Cerebellar cortex (tissue), 1 donor: ENCODE measurements at regions not wholly inside any gene's neighbourhood (a gene's known extent, or its start where the extent isn't known, plus 50 kb on each side); places are given as distances from the start of the nearest gene placed in this dataset.
"Not testable (repeated sequence)": the region's sequence is repeated elsewhere in the genome, so short reads cannot be mapped to it uniquely, and the experiment has no call there.

Experiments used
- DNase-seq: peaks from one replicate; pipeline ENCODE4 v3.0.0-alpha.2; 2015; ENCODE audit warnings: low spot score

DNA sequence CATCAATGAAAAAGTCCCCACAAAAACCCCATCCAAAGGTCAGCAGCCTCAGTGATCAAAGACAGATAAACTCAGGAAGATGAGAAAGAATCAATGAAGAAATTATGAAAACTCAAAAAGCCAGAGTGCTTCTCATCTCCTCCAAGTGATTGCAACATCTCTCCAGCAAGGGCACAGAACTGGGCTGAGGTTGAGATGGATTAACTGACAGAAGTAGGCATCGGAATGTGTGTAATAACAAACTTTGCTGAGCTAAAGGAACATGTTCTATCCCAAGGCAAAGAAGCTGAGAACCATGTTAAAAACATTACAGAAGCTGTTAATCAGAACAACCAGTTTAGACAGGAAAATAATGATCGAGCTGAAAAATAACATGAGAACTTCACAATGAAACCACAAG, 442.8 kb upstream of the SYT4 start:
- no peak for DNase-seq

DNA sequence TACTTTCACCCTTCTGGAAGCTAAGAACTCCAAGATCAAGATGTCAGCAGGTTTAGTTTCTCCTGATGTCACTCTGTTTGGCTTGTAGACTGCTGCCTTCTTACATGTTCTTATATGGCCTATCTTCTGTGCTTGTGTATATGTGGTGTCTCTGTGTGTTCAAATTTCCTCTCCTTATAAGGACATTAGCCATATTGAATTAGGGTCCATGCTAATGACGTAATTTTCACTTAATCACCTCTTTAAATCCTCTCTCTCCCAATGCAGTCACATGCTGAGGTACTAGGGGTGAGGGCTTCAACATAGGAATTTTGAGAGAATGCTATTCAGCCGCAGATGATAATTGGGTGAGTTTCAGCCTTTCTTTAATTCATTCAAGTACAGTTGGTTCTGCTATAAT, 458.3 kb upstream of the SYT4 start:
- DNase-seq, result no peak

DNA sequence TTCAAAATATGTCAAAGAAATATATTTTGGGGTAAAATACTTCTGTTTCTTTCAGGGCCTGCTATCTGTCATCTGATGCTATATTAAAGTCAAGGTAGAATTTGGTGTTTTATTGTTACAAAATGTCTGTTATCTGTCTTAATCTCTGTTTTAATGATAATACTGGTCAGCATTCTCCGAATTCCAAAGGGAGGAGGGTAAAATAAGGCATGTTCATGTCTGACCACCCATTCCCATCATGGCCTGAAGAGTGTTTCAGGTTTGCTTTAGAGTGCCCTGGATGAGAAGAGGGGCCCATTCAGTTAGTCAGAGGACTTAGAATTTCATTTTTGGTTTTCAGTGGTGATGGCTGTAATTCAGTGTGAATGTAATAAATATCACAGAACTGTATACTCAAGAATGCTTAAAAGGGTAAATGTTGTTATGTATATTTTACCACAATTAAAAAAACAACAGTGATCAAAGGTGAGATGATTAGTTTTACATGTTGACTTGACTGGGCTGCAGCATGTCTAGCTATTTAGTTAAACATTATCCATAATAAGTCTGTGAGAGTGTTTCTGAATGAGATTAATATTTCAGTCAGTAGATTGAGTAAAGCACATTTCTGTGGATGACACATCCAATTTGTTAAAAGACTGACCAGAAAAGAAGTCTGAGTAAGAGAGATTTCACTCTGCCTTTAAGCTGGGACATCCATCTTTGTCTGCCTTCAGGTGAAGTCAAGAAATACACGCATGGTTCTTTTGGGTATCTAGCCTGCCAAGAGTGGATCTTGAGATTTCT, 467.9 kb upstream of the SYT4 start:
- DNase-seq, result no peak

DNA sequence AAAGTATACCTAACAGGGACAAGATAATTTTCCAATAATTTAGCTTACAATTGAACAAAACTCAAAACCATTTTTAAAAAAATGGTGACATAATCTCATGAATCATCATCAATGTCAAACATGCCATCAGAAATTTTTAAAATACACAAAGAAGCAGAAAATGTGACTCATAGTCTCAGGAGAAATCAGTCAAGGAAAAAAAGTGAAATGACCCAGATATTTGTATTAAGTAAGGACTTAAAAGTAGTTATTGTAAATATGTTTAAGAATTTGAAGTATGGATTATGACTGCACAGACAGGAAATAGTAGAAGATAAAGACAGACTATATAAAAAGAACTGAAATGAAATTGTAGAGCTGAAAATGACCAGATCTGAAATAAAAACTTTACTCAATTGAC, 473.9 kb upstream of the SYT4 start:
- DNase-seq, result no peak

DNA sequence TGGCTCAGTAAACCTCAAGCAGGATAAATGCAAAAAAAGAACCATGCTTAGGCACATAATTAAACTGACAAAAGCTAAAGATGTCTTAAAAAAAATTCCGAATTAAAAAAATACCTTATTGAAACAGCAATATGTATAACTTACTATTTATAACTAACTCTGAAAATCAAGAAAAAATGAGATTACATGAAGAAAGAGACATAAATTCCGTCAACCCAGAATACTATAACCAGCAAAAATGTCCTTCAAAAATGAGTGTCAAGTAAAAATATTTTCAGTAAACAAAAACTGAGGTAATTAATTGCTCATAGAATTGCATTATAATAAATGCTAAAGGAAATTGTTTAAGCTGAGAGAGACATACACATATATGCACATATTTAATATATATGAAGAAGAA, 474.5 kb upstream of the SYT4 start:
- DNase-seq, result no peak

DNA sequence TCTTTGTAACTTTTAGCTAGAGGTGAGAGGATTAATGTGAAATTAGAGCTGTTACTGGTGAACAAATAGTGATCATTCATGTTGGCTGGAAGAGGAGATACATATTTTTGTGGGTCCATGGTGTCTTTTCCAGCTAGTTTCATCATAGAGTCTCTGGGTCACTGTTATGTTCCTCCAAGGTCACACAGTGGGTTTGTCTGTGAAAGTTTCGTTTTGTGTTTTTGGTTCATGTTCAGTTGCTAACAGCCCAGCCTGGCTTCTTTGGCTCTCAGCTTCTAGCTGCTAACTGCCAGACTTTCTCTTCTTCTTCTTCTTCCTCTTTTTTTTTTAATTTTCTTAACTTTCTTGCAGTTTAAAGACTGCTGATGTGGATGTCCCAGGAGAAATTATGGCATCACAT, 480.0 kb upstream of the SYT4 start:
- DNase-seq, result no peak

DNA sequence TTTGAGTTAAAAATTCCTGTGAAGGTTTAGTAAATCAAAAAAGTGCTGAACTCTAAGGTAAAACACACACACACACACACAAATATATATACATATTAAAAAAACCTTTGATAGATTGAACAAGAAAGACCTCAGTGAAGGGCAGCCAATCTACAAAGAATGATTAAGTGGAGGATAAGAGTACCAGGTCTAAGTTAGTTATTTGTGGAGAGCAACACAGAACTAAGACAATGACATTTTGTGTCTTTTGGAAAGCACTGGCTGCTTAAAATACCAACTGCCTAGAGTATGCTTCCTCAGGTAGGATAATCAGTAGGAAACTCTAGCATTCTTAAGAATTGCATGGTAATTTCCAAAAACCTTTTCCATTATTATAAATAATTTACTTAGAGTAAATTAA, 481.4 kb upstream of the SYT4 start:
- no peak for DNase-seq

DNA sequence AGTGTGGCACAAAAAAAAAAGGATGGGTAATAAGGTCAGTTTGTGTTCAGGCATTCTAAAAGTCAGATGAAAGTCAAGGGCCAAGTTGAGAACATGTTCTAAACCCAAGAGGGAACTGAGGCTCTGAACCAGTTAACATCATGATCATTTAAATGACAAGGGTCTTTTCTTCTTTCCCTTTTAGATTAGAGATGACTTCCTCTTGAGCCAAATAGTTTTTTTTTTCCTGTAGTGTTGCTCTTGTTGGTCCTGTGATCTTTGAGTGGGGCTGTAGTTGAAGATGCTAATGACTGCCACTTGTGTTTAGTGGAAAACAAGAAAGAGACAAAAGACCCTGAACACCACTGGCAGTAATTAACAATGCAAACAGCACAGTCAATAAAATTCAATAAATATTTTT, 482.7 kb upstream of the SYT4 start:
- no peak for DNase-seq

DNA sequence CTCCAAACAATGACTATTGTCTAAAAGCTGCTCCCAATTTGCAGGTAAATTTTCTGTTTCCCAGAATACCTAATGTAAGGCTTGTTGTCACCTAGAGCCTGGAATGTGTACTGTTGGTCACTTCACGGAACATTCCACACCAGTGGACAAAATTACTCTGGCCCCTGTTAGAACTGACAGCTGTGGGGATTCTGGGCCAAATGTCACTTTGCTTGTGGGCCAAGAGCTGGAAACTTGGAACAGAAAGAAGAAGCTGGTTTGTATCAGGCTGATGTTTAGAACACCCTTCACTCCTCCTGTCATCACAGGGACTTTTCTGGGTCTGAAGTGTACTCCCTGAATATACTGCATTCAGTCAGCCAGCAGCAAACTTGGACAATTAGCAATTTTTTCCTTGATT, 495.6 kb upstream of the SYT4 start:
- no peak for DNase-seq

DNA sequence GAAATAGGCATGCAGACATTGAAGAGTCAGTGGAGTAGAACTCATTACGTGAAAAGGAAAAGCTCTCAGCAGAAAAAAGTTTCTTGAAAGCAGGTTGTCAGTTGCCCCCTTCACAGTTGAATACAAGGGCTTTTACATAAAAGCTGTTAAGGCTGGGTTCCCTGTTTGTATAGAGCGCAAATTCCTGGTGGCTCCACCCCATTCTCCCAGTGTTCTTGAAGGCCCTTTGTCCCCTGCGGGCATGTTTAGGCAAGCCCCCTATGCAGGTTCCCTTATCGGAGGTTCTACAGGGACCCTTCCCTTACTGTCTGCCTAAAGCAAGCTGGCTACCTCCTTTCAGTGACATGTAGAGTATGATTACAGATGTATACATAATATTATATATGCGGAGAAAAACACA, 497.2 kb upstream of the SYT4 start:
- no peak for DNase-seq

DNA sequence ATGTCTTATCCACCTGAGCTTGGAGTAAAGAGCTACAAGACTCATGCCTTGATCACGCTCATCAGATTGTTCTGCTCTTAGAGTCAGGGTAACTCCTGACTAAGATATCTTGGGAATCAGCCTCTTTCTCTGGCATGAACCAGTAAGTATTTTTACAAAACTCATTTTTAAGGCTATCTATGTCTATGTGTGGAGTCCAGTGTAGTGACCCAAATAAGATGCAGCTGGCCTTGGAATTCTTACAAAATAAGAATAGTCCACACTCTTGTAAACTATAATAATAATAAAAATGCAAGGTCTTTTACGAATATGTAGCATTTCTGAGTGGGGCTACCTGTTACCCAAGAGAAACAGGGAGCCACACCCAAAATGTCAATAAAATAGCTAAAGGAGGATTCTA, 498.3 kb upstream of the SYT4 start:
- DNase-seq, result no peak

DNA sequence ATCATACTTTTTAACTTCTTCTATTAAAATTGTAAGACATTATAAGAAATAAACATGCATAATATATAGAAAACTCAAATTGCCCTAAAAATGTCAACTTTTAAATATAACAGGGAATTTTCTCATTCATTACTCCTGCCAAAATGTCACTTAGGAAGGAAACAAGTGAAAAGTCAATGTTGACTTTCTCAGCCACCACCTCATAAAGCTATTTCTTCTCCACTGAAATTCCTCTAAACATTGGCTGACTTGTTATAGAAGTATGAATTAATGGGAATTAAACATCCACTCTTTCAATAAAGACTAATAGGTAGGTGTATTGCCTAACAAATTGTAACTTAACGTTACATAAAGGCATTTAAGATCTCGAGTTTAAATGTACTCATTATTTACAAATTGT, 499.7 kb upstream of the SYT4 start:
- DNase-seq, result no peak

DNA sequence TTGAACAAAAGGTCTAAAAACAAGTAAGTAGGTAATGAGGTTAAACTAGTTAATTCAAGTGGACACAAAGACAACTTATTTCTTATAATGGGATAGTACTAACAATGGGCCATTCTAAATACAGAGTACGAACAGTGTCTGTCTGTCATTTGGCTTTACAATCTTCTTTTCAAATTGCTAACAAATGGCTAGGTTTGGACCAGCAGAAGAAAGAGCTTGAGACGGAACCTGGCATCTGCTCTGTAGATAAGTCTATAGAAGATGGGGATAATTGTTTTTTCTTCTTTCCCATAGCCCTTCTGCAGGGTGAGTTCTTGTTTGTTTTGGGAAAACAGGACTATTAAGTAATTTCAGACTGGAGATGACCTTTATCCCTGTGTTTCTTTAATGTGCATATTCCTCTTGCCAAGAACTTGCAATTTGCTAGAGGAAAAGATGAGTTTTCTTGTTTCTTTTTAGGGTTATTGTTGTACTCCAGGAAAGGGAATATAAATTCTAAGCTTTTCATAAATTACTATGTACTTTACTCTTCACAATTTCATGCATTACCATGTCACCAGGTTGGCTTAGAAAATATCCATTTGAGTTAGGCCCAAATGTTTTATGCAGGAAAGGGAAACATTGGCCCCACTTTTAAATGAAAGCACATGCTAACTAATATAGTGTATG, 500.5 kb upstream of the SYT4 start:
- no peak for DNase-seq

DNA sequence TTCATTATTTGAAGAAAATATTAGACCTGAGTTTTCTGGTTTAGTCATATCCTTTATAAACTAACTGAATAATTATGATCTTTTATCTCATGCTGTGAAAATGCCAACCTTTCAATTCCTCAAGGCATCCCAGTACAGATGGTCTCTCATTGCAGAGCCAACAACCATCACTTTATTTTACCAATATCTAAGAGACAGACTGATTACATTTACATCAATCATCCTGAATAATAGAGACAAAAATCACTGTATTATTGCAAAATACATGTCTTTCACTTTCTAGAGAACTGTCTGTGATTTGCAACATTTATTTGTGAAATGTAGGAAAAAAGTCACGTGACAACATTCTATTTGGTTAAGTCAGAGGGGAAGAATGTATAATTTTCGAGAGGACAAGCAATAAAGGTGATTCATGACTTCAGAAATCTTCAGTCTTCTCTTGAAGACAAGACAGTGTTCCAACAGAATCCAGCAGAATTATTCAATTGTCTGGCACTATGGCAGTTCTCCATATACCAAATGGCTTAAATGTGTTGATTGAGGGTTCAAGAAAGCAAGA, 503.6 kb upstream of the SYT4 start:
- no peak for DNase-seq

DNA sequence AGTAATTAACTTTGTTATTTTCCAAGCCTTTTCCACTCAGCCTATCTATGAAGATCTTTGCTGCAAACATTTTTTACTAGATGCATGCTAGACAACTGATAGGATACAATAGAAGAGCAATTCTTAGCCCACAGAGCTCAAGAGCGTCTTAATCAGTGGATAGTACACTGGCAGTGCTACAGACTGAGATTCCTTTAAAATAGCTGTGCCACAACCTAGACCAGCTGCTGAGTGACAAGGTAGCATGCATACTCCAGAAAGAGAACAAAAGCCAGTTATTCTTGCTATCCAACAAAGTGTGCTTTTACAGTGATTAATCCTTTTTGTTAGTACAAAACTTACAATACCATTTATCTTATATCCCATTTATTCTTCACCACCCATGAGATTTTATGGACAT, 507.9 kb upstream of the SYT4 start:
- no peak for DNase-seq

DNA sequence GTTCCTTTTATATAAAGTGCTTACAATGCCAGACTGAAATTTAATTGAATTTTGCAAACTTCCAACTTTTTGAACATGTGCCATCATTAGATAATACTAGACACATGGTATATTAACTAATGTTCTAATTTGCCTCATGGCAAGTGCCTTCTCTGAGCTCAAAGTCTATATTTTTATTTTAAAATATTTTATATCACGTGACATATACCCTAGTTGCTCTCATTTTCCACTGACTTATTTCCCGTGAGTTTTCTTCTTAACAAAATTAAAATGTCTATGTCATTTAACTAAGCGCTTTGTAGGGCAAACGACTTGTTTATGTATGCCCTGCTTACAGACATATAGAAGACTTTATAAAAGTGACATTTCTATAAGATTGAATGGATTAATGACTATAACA, 509.6 kb upstream of the SYT4 start:
- no peak for DNase-seq

DNA sequence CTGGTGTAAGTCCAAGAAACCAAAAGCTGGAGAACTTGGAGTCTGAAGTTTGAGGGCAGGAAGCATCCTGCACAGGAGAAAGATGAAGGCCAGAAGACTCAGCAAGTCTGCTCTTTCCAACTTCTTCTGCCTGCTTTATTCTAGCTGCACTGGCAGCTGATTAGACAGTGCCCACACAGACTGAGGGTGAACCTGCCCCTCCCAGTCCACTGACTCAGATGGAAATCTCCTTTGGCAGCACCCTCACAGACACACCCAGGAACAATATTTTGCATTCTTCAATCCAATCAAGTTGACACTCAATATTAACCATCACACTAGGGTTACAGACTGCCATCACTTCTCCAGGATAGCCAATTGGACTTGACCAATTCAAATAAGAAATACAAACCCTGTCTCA, 510.4 kb upstream of the SYT4 start:
- DNase-seq, result not testable (repeated sequence)

DNA sequence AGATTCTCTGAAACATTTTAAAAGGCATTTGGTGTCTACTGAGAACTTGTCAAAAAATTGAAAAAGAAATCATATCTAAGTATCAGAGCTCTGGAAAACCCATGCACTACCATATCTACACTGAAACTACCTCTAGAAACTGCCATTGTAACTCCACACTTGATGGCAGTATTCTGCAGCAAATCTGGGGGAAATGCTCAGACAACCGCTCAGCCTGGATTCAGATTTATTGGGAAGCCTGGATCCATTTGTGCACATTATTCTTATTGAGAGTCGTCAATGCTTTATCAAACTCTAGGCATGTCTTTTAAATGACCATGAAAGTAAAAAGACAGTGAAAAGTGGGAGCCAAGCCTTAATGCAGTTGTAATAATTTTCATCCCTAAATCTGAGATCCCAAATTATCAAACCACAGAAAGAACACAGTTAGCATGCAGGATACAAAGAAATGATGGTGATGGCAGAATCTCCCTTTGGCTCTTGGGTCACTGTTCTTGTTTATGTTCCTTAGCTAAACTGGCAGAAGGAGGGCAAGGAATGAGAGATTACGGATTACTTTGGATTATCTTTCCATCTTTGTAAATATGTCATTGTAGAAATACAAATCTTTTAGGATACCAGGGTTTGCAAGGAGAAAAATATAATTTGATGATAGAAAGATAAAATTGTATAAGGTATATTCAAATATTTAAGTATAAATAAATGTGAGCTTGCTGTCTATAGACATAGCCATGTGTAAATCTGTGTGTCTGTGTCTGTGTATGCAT, 512.1 kb upstream of the SYT4 start:
- no peak for DNase-seq

DNA sequence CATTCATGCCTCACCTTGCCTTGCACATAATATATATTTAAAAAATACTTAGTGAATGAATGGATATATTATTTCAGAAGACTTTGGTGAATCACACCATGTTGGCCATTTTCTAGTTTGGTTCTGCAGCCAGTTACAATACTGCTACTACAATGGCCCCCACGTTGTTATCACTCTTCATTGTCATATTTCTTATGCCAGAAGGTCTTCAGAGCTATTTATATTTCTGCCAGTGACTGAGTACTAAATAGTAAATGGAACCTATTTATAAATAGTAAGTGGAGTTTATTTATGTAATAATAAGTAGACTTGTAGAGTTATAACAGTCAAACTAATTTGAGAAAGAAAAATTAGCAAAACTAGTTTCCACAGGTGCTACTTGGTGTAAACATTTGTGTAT, 516.6 kb upstream of the SYT4 start:
- DNase-seq, result no peak

DNA sequence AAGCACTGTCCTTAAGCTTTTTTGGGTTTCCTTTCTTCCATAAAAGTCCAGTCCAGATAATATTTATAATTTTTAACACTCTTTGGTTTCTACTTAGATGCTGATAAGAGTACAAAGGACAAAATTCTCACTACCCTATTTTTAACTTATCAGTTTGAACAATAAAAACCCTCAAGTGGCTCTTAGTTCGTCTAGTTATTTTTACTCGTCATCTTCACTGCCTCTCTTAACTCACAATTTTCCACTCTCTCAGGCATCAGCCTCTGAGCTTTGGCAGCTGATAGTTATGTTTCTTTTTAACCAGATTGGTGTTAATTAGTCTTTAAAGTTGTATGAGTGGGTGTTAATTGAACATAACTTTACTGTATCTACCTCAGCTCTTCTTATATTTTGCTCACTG, 517.1 kb upstream of the SYT4 start:
- DNase-seq, result no peak

DNA sequence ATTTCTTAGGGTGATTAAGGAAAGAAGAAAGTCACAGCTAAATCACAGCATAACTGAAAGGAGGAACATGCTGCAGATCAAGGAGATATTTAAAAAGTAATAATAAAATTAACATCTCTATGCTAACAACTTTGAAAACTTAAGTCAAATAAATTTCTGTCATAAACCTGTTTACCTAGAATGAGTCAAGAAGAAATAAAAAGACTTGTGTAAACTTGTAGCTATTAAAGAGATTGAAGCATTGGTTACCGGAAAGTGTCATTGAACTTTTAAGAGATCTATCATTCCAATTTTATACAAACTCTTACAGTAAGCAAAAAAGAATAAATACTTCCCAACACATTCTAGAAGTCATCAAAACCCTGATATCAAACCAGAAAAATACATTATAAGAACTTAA, 520.1 kb upstream of the SYT4 start:
- DNase-seq, result no peak

DNA sequence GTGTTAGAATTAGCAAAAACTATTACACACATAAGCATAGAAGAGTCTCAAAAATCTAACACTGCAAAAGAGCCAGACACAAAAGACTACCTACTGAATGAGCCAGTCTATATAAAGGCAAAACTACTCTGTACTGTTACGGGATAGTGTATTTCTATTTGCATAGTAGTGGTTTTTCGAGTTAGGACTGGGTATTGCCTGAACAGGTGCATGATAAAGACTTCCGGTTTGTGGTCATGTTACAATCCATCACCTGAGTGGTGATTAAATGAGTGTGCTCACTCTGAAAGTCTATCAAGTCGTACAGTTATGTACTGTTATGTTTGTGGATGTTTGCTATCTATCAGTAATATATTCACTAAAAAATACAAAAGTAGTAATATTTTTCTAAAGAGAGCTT, 523.3 kb upstream of the SYT4 start:
- DNase-seq, result no peak

DNA sequence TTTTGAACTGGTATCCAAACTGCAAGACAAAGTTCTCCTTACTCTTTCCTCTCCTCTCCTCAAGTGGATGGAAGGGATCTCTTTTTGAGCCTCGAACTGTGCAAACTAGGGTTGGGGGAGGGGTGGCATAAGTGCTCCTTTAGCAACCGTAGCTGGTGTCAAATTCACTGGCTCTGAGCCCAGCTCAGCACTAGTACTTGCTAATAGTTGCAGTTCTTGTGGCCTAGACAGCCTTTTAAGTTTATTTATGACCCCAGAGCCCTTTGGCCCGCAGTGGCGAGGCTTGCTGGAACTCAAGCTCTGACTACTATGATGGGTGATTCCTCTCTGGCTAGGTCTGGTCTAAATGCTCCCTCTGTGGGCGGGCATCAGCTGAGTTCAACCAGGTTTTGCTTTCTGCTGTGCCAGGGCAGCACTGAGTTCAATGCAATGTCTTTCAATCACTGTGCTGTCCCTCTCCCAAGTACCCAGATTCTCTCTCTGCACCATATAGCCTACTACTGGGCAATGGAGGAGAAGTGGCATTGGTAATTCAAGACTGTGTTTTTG, 528.4 kb upstream of the SYT4 start:
- DNase-seq, result no peak
